ENCODE measurements at regions not wholly inside any gene's neighbourhood (a gene's known extent, or its start where the extent isn't known, plus 50 kb on each side); places are given as distances from the start of the nearest gene placed in this dataset.

- no peak for TF ChIP-seq EZH2 (IDR thresholded peaks at IDR 0.05)
- TF ChIP-seq POLR2AphosphoS5 (IDR thresholded peaks at IDR 0.05; ENCODE audit: borderline replicate concordance, low read depth, low read length), result no peak
Observed at GRCh38 chr1:60821156-60821555, 261.2 kb upstream of the NFIA start.

All from SK-N-MC (cell line).